GM19351 (cell line): ENCODE measurements at regions not wholly inside any gene's neighbourhood (a gene's known extent, or its start where the extent isn't known, plus 50 kb on each side); places are given as distances from the start of the nearest gene placed in this dataset.

ENCODE experiments used
- ATAC-seq: cut with Tn5 transposase; IDR thresholded peaks from one replicate; pipeline ENCODE4 v1.9.1; 2021; ENCODE audit warnings: mild to moderate bottlenecking, moderate library complexity; ENCODE audit not compliant: unreplicated experiment

- ATAC-seq = no peak
Measured at GRCh38 chr13:56932104-56932503, 208.6 kb upstream of the PRR20A start.

DNA sequence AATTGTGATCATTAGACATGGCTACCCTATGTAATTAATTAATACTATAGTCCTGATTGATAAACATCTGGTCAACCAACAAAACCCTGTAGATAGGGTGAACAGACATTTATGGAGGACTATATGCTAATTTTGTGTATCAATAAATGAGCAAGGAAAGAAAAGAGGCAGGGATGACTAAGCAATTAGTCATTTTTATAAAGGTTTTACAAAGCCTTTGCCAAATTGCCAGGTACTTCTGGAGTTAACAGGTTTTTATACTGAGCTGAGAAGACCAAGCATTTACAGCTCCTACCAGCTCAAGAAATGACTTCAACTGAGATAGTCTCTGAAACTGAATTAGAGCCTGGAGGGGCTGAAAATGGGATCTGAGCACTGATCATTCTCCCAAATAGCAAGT, 186.8 kb upstream of the PRR20A start:
- ATAC-seq = no peak

GRCh38 chr13:56975647-56976046, 165.1 kb upstream of the PRR20A start:
- ATAC-seq = no peak

- ATAC-seq = no peak
Measured at GRCh38 chr13:56980856-56981255, 159.9 kb upstream of the PRR20A start.

GRCh38 chr13:56986121-56986520, 154.6 kb upstream of the PRR20A start:
- ATAC-seq = no peak

DNA sequence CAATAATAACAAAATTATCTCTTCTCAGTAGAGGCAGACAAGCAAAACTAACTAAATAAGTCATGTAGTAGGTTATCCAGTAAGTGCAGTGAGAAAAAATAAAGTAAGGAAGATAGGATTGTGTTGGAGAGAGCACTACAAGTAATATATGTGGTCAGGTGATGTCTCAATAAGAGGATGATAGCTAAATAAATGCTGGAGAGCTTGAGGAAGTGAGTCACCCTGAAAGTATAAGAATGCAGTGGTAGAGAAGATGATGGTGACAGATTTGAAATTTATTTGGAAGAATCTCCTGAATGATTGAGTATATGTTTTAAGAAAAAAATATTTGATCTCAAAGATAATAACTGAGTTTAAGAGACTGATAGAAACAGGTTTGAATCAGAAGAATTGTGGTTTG, 152.2 kb upstream of the PRR20A start:
- no peak for ATAC-seq

DNA sequence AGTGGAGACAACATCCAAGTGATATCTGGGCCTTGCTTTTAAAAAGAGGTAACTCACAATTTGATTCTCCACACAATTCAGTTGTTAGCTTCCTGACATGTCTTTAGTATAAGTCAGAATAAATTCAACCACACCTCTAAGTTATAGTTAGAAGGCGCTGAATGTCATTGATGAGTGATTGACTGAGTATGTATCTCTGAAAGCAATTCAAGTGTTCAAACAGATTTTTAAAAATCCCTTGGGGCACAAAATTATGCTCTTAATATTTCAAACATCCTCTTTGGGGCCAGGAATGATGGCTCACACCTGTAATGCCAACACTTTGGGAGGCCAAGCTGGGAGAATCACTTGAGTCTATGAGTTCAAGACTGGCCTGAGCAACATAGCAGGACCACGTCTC, 137.0 kb upstream of the PRR20A start:
- ATAC-seq = no peak

GRCh38 chr13:57017357-57017756, 123.4 kb upstream of the PRR20A start:
- no peak for ATAC-seq

- no peak for ATAC-seq
Measured at GRCh38 chr13:57018915-57019314, 121.8 kb upstream of the PRR20A start.

DNA sequence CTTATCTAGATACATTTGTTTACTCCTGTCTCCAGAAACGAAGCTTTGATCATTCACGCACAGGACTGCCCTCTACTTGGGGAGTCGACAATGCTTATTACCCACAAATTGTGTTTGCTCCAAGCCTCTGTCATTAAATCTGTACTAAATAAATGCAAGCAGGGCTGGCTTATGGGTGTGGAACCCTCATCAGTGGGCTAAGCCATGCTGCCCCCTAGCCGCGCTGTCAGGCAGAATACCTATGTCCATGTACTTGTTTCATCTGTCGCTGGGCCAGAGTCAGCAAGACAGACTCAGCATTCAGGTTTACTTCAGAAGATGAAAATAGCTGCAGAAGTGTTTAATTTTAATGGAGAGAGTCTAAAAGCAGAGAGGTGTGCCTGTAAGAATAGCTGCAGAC, 110.0 kb upstream of the PRR20A start:
- no peak for ATAC-seq

GRCh38 chr13:57036290-57036689, 104.4 kb upstream of the PRR20A start:
- no peak for ATAC-seq

DNA sequence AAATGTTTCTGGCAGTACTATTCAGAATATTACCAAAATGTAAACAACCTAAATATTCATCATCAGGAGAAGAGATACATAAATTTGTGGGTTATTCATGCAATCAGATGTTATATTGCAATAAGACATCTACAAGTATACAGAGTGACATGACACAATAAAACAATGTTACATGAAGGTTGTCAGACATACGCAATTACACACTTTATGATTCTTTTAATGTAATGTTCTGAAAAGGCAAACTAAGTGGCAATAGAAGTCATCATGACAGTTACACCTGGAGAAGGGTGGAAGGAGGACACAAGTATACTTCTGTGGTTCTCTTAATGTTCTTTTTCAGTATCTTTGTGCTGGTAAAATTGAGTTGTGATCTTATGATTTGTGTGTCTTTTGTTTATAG, 95.8 kb upstream of the PRR20A start:
- no peak for ATAC-seq

DNA sequence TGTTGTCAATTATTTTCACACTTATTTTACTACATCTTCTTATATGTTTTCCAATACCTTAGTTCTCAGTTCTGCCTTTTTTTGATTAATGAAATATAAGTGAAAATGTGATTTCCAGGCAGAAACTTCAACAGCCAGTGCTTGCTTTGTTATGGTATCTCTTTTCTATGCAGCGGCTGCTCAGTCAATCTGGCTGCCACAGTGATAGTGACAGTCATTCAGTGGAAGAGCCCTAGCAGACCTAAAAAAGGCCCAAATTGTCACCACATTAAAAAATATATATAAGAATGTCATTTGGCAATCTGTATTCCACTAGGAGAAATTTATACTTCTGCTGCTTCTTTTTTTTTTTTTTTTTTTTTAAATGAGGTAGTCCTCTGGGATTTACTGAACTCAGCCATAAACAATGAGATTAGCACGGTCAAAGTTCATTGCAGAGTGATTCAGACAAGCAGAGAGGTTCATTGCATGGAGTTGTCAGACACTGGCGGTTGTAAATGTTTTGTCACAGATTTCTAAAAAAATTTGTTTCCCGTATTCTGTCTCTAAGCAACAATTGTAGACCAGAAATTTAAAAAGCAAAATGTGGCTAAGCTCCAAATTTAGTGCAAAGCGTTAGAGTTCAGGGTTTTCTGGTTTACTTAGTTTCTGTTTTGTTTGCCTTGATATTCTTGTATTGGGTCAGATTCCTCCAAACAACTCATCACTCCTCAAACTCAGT, 94.7 kb upstream of the PRR20A start:
- ATAC-seq = no peak

- no peak for ATAC-seq
Measured at GRCh38 chr13:57056601-57057180, 84.0 kb upstream of the PRR20A start.

DNA sequence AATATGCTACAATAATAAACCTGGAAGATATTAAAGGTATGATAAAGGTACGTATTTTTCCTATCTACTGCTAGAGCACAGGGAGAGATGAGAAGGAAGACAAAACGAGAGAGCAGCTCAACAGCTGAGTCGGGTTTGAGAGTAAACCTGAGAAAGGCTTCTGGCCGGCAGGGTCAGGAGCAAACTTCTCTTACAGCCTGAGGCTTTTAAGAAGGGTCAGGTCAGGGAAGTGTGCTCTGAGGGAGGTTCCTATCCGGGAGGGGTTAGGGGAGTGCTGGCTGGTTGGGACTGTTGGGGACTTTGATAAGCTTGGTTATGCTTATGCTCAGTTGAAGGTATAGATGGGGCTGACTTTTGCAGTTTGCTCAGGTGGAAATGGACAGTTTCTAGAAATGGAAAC, 77.7 kb upstream of the PRR20A start:
- ATAC-seq = no peak

- ATAC-seq = no peak
Measured at GRCh38 chr13:57073983-57074382, 66.7 kb upstream of the PRR20A start.

DNA sequence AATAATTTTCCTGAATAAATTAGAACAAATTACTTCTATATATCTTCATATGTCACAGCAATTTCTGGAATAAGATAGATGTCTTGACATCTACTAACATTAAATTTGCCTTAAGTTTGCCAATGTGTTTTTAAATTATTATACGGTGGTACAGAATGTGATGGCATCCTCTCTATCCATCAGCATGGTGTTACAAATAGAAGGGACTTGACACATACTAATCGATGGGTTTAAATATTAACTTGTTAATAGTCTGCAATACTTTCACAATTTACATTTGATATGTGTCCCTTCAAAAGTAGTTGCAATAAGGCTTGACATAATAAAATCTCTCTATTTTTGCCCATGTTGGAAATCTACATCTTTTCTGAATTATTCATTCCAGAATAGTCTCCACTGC, 65.1 kb upstream of the PRR20A start:
- no peak for ATAC-seq

DNA sequence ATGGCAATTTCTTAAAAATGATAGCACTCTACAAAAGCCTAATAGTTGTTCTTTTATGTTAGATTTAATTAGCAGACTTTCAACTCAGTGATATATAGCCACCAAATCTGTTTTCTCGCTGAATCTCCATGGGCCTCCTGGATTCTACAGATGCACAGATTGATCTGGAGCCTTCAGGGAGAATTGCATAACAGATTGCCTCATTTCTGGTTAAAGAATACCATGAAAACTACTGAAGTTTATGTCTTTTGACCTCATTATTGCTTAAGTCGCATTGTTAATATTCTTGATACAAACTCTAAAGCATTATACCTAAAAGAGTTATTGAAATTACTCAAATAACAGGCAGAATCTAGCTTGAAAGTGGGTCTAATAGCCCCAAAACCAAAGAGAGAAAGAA, 53.7 kb upstream of the PRR20A start:
- ATAC-seq = no peak
